HepG2 (cell line): ENCODE measurements at regions not wholly inside any gene's neighbourhood (a gene's known extent, or its start where the extent isn't known, plus 50 kb on each side); places are given as distances from the start of the nearest gene placed in this dataset.

Source experiments
- ATAC-seq: fragments of 200-7000 bp; cut with Tn5 transposase; 3 replicates; pipeline ENCODE4 v1.9.1; 2020; ENCODE audit warnings: mild to moderate bottlenecking, moderate library complexity
- BruUV-seq: library from RNA; stranded (reverse); fragments of 400-500 nt; replicated peaks from 2 replicates; lab custom pipeline; 2021; lab: Mats Ljungman, UMichigan
- CTCF ChIA-PET: fragments of 300-600 bp; formaldehyde crosslinking; extraction: SDS; loops from one replicate; lab custom pipeline; 2021; ENCODE audit warnings: low total read pairs, inconsistent platforms, low intra/inter-chr PET ratio; lab: Yijun Ruan, JAX
- POLR2A ChIA-PET: fragments of 350-600 bp; sonication (Branson Sonifier 250); formaldehyde crosslinking; loops from one replicate; lab custom pipeline; 2020; ENCODE audit warnings: antibody characterized with exemption, inconsistent platforms; lab: Yijun Ruan, JAX
- DNase-seq: peaks from one replicate; pipeline ENCODE4 v3.0.0-alpha.2; 2015; ENCODE audit warnings: low spot score
- FAIRE-seq: peaks from 3 replicates; lab custom pipeline; 2011; peaks lifted over from hg19 to GRCh38; lab: Jason Lieb, UNC
- H2AFZ ChIP-seq: one replicate; pipeline ENCODE4 v1.6.1; 2011; ENCODE audit warnings: low read length, inconsistent platforms
- H3K27ac ChIP-seq: fragments of 300-600 bp; 3 replicates; pipeline ENCODE4 v1.8.0; 2011; ENCODE audit warnings: mixed run types, mild to moderate bottlenecking, mixed read lengths, low read length, inconsistent platforms; ENCODE audit not compliant: insufficient read depth; ENCODE audit errors: extremely low read length
- H3K27me3 ChIP-seq, 2 experiments: fragments of 200-600 bp in 1 of 2; 2 replicates in 1 of 2; 3 replicates in 1 of 2; pipeline versions ENCODE4 v1.6.0 to v1.8.0; 2011; ENCODE audit warnings: low read length in 2 of 2, mild to moderate bottlenecking in 2 of 2, moderate library complexity in 2 of 2, inconsistent platforms in 1 of 2; ENCODE audit not compliant: insufficient read depth in 2 of 2, control insufficient read depth in 1 of 2
- H3K36me3 ChIP-seq, 2 experiments: fragments of 200-600 bp in 1 of 2; replicated peaks in 1 of 2; 2 replicates in 1 of 2; 3 replicates in 1 of 2; pipeline versions ENCODE4 v1.5.1 to v1.8.0; 2011; ENCODE audit warnings: low read length in 2 of 2, inconsistent platforms in 1 of 2; ENCODE audit not compliant: insufficient read depth in 2 of 2, control insufficient read depth in 1 of 2
- H3K4me1 ChIP-seq: 2 replicates; pipeline ENCODE4 v1.5.1; 2012; ENCODE audit warnings: low read length, inconsistent platforms; ENCODE audit not compliant: insufficient read depth
- H3K4me2 ChIP-seq: 2 replicates; pipeline ENCODE4 v1.6.0; 2011; ENCODE audit warnings: low read depth, low read length, inconsistent platforms
- H3K4me3 ChIP-seq, 3 experiments: fragments of 200-600 bp in 1 of 3; sonication (generic), shearing (Covaris generic) in 1 of 3; replicated peaks in 1 of 3; 2 replicates each; pipeline ENCODE4 v1.5.1; 2011 to 2016; ENCODE audit warnings: low read length in 3 of 3, inconsistent platforms in 2 of 3, low read depth in 2 of 3, mild to moderate bottlenecking in 2 of 3, control low read depth in 1 of 3, mixed read lengths in 1 of 3; ENCODE audit not compliant: insufficient read depth in 1 of 3
- H3K79me2 ChIP-seq: one replicate; pipeline ENCODE4 v1.6.1; 2011; ENCODE audit warnings: low read length, inconsistent platforms; ENCODE audit not compliant: insufficient read depth
- H3K9ac ChIP-seq: 2 replicates; pipeline ENCODE4 v1.6.0; 2011; ENCODE audit warnings: mild to moderate bottlenecking, low read depth, low read length, inconsistent platforms; ENCODE audit not compliant: insufficient read depth
- H3K9me3 ChIP-seq: 2 replicates; pipeline ENCODE4 v1.5.1; 2012; ENCODE audit warnings: mild to moderate bottlenecking, low read length
- H4K20me1 ChIP-seq: 2 replicates; pipeline ENCODE4 v1.6.0; 2011; ENCODE audit warnings: inconsistent platforms, mild to moderate bottlenecking, low read length, moderate library complexity; ENCODE audit not compliant: insufficient read depth
- CBX2 ChIP-seq, 2 experiments: fragments of 200-600 bp in 1 of 2; sonication (generic); formaldehyde crosslinking in 1 of 2; IDR thresholded peaks; 2 replicates each; pipeline versions ENCODE4 v1.7.0 to v1.8.1; 2018 to 2022; ENCODE audit warnings: low read depth in 2 of 2, low read length in 1 of 2, mild to moderate bottlenecking in 1 of 2, missing genetic modification reagents in 1 of 2
- FOXM1 ChIP-seq: sonication (generic); formaldehyde crosslinking; IDR thresholded peaks from 2 replicates; pipeline ENCODE4 v1.5.0; 2020; ENCODE audit warnings: missing genetic modification reagents
- GTF3A ChIP-seq: sonication (generic); formaldehyde crosslinking; conservative IDR thresholded peaks from 2 replicates; pipeline ENCODE4 v1.4.0; 2020; ENCODE audit warnings: mild to moderate bottlenecking, missing genetic modification reagents
- HNRNPUL1 ChIP-seq: fragments of 200-400 bp; formaldehyde crosslinking; IDR thresholded peaks from 2 replicates; pipeline ENCODE4 v1.6.1; 2017; ENCODE audit warnings: low read depth, mild to moderate bottlenecking, low read length, moderate library complexity
- MAF1 ChIP-seq: sonication (generic); formaldehyde crosslinking; IDR thresholded peaks from 2 replicates; pipeline ENCODE4 v1.5.0; 2020; ENCODE audit warnings: missing genetic modification reagents, borderline replicate concordance
- POLR2AphosphoS5 ChIP-seq: IDR thresholded peaks from 2 replicates; pipeline ENCODE4 v1.6.1; 2012; ENCODE audit warnings: low read depth, low read length
- REST ChIP-seq, 2 experiments: IDR thresholded peaks; 2 replicates each; pipeline ENCODE4 v1.6.1; 2011 to 2012; ENCODE audit warnings: low read length in 2 of 2, borderline replicate concordance in 1 of 2, low read depth in 1 of 2, mild to moderate bottlenecking in 1 of 2, moderate library complexity in 1 of 2
- SP4 ChIP-seq: sonication (generic); formaldehyde crosslinking; IDR thresholded peaks from 2 replicates; pipeline ENCODE4 v1.8.1; 2023; ENCODE audit warnings: mild to moderate bottlenecking, missing genetic modification reagents
- TRIM22 ChIP-seq: fragments of 450-650 bp; IDR thresholded peaks from 2 replicates; pipeline ENCODE4 v1.6.1; 2017
- ZC3H4 ChIP-seq: sonication (generic); formaldehyde crosslinking; IDR thresholded peaks from 2 replicates; pipeline ENCODE4 v1.4.0; 2020; ENCODE audit warnings: missing genetic modification reagents, borderline replicate concordance
- ZNF652 ChIP-seq: IDR thresholded peaks from 2 replicates; pipeline ENCODE4 v1.6.1; 2016; ENCODE audit warnings: low read depth, borderline replicate concordance
- WGBS: methylation state at CpG from one replicate; pipeline ENCODE4 v1.1.6; 2017; ENCODE audit warnings: low lambda C conversion rate; 5-methylcytosine and 5-hydroxymethylcytosine counted together
- in situ Hi-C: cut with HindIII; loops from 2 replicates; pipeline ENCODE4 v1.10.0; 2017; ENCODE audit warnings: low pct_unique_long_range_greater_than_20kb; ENCODE audit not compliant: extremely low pct_ligation_motif_present
- intact Hi-C: fragments of 100-400 bp; cut with micrococcal nuclease; formaldehyde crosslinking; loops from one replicate; pipeline ENCODE4 v1.10.0; 2022; ENCODE audit not compliant: unreplicated experiment

DNA sequence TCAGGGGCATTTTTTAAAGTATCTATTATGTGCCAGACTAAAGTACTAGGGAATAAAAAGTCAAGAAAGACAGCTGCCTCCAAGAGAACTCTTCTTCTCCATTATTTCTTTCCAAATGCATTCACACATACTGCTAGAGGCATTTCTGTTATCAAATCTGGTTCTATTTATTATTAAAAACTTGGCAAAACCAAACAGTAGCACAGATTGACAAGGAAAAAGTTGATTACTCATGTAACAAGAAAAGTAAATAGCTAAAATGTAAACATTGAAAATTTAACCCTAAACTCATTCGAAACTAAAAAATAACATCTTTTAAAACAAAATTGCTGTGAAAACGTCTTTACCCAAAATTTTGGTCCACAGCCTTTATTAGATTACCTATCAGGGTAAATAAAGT is 132.9 kb upstream of the GUCY1A2 start:
- ATAC-seq, result no peak
- TF ChIP-seq ZC3H4 (CRISPR knock-in tag), result no peak
- TF ChIP-seq ZNF652, result peak; percentile 69; the same call in 1 of the 2 replicates
- TF ChIP-seq, all 625 proteins: peak for 1
- Histone ChIP-seq H2AFZ (no peak overlapping the region), H4K20me1 (no peaks in the 10 kb centered on the region), H3K36me3 (no peaks in the 10 kb centered on the region), H3K9ac (no peak overlapping the region), H3K4me2 (no peak overlapping the region), H3K9me3 (no peaks in the 10 kb centered on the region), H3K27me3 (no peaks in the 10 kb centered on the region), H3K4me3 (no peak overlapping the region), H3K27ac (no peak overlapping the region), H3K4me1 (no peaks in the 10 kb centered on the region), H3K79me2 (no peaks in the 10 kb centered on the region)
- FAIRE-seq, result no peak
- in situ Hi-C loops (no loop called here), intact Hi-C loops (no loop called here)
- ChIA-PET POLR2A (no interaction called here), CTCF (no interaction called here)
- BruUV-seq, result no TSS peak
- WGBS, result 0% methylated on average over 2 of the region's 2 CpGs
- no peak for DNase-seq

DNA sequence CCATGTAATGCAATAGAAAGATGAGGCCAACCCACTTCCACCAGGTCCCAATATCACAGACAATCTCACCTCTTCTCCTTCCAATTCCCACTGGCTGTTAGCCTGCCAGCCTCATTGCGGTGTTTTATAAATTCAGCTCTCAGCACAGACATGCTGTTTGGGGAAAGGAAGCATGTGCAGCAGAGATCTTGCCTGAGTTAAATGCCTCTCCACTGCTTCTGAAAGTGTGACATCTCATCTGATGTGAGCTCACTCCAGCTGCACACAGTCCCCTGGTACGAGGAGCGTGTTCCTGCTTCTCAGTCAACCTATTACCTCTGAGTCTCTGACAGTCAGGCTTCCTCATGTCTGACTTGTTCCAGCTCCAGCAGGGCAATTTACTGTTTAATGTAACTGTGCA is 122.7 kb upstream of the GUCY1A2 start:
- FAIRE-seq (no peak), ATAC-seq (no peak), DNase-seq (no peak)
- in situ Hi-C loops, result no loop called here
- Histone ChIP-seq H3K4me1 (no peaks in the 10 kb centered on the region), H3K79me2 (no peaks in the 10 kb centered on the region), H3K9ac (no peak overlapping the region), H3K27me3 (no peaks in the 10 kb centered on the region), H3K4me2 (no peak overlapping the region), H3K4me3 (no peak overlapping the region), H3K9me3 (0 out of 2 replicates have a peak, but pooled peaks cover 5% of the 10 kb centered on the region), H3K36me3 (no peaks in the 10 kb centered on the region), H2AFZ (no peak overlapping the region), H4K20me1 (no peaks in the 10 kb centered on the region), H3K27ac (no peak overlapping the region)
- ChIA-PET POLR2A (no interaction called here), CTCF (no interaction called here)
- TF ChIP-seq TRIM22, result no peak
- TF ChIP-seq SP4, result no peak
- TF ChIP-seq REST (IDR thresholded peaks at IDR 0.05; ENCODE audit: borderline replicate concordance in 1 of 2, low read depth in 1 of 2, low read length in 2 of 2), result no peak
- TF ChIP-seq MAF1, result no peak
- TF ChIP-seq FOXM1, result no peak
- TF ChIP-seq CBX2 (IDR thresholded peaks at IDR 0.05; ENCODE audit: low read depth, low read length), result no peak
- TF ChIP-seq CBX2 (CRISPR knock-in tag; IDR thresholded peaks at IDR 0.05; ENCODE audit: low read depth), result no peak
- TF ChIP-seq GTF3A (CRISPR knock-in tag), result no peak
- TF ChIP-seq HNRNPUL1, result no peak
- TF ChIP-seq POLR2AphosphoS5, result no peak
- WGBS, result 67% methylated on average over 1 of the region's 3 CpGs
- no TSS peak for BruUV-seq
- intact Hi-C loops, result no loop called here
